Keratinocyte (primary cell): ENCODE measurements at regions not wholly inside any gene's neighbourhood (a gene's known extent, or its start where the extent isn't known, plus 50 kb on each side); places are given as distances from the start of the nearest gene placed in this dataset.

Experiments
- EZH2 ChIP-seq: IDR thresholded peaks from one replicate; pipeline ENCODE4 v1.6.1; 2012; ENCODE audit warnings: inconsistent platforms, mild to moderate bottlenecking, low read length, moderate library complexity
- TF ChIP-seq, protein P1 (sequence below), 3 experiments: IDR thresholded peaks in 1 of 3; conservative IDR thresholded peaks in 1 of 3; optimal IDR thresholded peaks in 1 of 3; 2 replicates in 2 of 3; 3 replicates in 1 of 3; pipeline versions ENCODE3 to v1.5.1; 2011; ENCODE audit warnings: low read length in 3 of 3, mild to moderate bottlenecking in 3 of 3, moderate library complexity in 2 of 3, control low read depth in 1 of 3, inconsistent platforms in 1 of 3; ENCODE audit not compliant: insufficient read depth in 2 of 3; ENCODE audit errors: extremely low read depth in 1 of 3

- TF ChIP-seq, protein P1, sequence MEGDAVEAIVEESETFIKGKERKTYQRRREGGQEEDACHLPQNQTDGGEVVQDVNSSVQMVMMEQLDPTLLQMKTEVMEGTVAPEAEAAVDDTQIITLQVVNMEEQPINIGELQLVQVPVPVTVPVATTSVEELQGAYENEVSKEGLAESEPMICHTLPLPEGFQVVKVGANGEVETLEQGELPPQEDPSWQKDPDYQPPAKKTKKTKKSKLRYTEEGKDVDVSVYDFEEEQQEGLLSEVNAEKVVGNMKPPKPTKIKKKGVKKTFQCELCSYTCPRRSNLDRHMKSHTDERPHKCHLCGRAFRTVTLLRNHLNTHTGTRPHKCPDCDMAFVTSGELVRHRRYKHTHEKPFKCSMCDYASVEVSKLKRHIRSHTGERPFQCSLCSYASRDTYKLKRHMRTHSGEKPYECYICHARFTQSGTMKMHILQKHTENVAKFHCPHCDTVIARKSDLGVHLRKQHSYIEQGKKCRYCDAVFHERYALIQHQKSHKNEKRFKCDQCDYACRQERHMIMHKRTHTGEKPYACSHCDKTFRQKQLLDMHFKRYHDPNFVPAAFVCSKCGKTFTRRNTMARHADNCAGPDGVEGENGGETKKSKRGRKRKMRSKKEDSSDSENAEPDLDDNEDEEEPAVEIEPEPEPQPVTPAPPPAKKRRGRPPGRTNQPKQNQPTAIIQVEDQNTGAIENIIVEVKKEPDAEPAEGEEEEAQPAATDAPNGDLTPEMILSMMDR (optimal IDR thresholded peaks at IDR 0.05 in 1 of 3, IDR thresholded peaks at IDR 0.05 in 1 of 3, conservative IDR thresholded peaks at IDR 0.05 in 1 of 3; ENCODE audit: extremely low read depth in 1 of 3, insufficient read depth in 2 of 3, low read length in 3 of 3) = no peak
- no peak for TF ChIP-seq EZH2
These were observed 104.5 kb upstream of the FRMD6 start for GRCh38 chr14:51547260-51547659.
